Endothelial cell (in vitro differentiated cells): ENCODE measurements at regions not wholly inside any gene's neighbourhood (a gene's known extent, or its start where the extent isn't known, plus 50 kb on each side); places are given as distances from the start of the nearest gene placed in this dataset.
"Not testable (repeated sequence)": the region's sequence is repeated elsewhere in the genome, so short reads cannot be mapped to it uniquely, and the experiment has no call there.

Experiments
- DNase-seq: peaks from one replicate; pipeline ENCODE4 v3.0.0; 2021; ENCODE audit warnings: low spot score
- H3K27ac Mint-ChIP-seq: one replicate; pipeline ENCODE4 v1.8.0; 2021; ENCODE audit warnings: mixed read lengths, inconsistent platforms; ENCODE audit not compliant: unreplicated experiment
- H3K27me3 Mint-ChIP-seq: one replicate; pipeline ENCODE4 v1.8.0; 2021; ENCODE audit warnings: mild to moderate bottlenecking, moderate library complexity, mixed read lengths, inconsistent platforms; ENCODE audit not compliant: unreplicated experiment
- H3K36me3 Mint-ChIP-seq: one replicate; pipeline ENCODE4 v1.8.0; 2021; ENCODE audit warnings: mild to moderate bottlenecking, low read depth, mixed read lengths, inconsistent platforms; ENCODE audit not compliant: unreplicated experiment
- H3K4me1 Mint-ChIP-seq: one replicate; pipeline ENCODE4 v1.8.0; 2021; ENCODE audit warnings: mild to moderate bottlenecking, mixed read lengths, inconsistent platforms; ENCODE audit not compliant: unreplicated experiment
- H3K4me3 Mint-ChIP-seq: one replicate; pipeline ENCODE4 v1.8.0; 2021; ENCODE audit warnings: mild to moderate bottlenecking, mixed read lengths, inconsistent platforms; ENCODE audit not compliant: unreplicated experiment
- H3K9me3 Mint-ChIP-seq: one replicate; pipeline ENCODE4 v1.8.0; 2021; ENCODE audit warnings: mixed read lengths, inconsistent platforms; ENCODE audit not compliant: unreplicated experiment
- TF ChIP-seq, protein P1 (sequence below): fragments of 200-600 bp; sonication (generic); IDR thresholded peaks from one replicate; pipeline ENCODE4 v1.5.0; 2021; ENCODE audit warnings: antibody characterized with exemption; ENCODE audit not compliant: unreplicated experiment

DNA sequence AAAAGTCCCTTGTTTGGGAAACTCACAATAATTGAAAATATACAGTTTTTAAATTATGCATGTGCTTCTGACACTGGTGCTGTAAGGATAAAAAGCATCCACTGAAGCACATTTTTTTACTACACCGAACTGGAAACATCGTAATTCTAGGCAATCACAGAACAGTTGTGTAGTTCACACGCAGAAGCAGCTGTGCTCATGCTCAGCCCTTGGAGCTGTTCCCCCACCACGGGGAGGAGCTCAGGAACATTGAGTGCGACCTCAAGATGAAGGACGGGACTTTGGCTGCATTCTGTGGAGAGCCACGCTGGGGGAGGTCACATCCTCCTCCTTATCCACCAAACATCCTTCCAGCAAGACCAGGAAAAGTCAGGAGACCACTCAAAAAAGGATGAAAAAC, 466.3 kb upstream of the CDH4 start:
- no peaks in the 10 kb centered on the region for H3K9me3 Mint-ChIP-seq

DNA sequence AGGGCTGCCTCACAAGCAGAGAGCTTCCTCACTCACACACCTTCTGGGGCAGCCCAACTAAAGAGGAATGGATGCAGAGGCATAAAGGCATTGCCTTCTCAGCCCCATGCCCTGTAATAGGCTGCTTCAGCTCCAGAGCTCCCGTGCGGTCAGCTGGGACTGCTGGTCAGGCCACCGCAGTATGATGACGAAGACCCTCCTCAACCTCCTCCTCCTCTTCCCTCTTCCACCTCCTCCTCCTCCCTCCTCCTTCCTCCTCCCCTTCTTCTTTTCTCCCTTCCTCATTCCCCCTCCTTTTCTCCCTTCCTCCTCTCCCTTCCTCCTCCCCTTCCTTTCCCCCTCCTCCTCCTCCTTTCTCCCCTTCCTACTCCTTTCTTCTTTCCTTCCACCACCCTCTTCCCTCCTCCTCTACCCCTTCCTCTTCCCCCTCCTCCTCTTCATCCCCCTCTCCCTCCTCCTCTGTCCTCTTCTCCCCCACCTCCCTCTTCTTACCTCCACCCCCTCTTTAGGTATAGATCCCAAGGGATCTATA, 465.3 kb upstream of the CDH4 start:
- DNase-seq, result no peak
- H3K9me3 Mint-ChIP-seq, result no peaks in the 10 kb centered on the region
- H3K4me1 Mint-ChIP-seq, result no peaks in the 10 kb centered on the region
- H3K27ac Mint-ChIP-seq, result no peak overlapping the region
- no peaks in the 10 kb centered on the region for H3K36me3 Mint-ChIP-seq
- H3K27me3 Mint-ChIP-seq, result no peaks in the 10 kb centered on the region
- H3K4me3 Mint-ChIP-seq, result no peak overlapping the region
- TF ChIP-seq, protein P1, sequence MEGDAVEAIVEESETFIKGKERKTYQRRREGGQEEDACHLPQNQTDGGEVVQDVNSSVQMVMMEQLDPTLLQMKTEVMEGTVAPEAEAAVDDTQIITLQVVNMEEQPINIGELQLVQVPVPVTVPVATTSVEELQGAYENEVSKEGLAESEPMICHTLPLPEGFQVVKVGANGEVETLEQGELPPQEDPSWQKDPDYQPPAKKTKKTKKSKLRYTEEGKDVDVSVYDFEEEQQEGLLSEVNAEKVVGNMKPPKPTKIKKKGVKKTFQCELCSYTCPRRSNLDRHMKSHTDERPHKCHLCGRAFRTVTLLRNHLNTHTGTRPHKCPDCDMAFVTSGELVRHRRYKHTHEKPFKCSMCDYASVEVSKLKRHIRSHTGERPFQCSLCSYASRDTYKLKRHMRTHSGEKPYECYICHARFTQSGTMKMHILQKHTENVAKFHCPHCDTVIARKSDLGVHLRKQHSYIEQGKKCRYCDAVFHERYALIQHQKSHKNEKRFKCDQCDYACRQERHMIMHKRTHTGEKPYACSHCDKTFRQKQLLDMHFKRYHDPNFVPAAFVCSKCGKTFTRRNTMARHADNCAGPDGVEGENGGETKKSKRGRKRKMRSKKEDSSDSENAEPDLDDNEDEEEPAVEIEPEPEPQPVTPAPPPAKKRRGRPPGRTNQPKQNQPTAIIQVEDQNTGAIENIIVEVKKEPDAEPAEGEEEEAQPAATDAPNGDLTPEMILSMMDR, result no peak

More for the DNA sequence above, 466.3 kb upstream of the CDH4 start:
- DNase-seq, result no peak
- TF ChIP-seq, protein P1, result no peak
- H3K4me3 Mint-ChIP-seq, result no peak overlapping the region
- no peaks in the 10 kb centered on the region for H3K4me1 Mint-ChIP-seq
- H3K27me3 Mint-ChIP-seq, result no peaks in the 10 kb centered on the region
- H3K36me3 Mint-ChIP-seq, result no peaks in the 10 kb centered on the region
- H3K27ac Mint-ChIP-seq, result no peak overlapping the region

DNA sequence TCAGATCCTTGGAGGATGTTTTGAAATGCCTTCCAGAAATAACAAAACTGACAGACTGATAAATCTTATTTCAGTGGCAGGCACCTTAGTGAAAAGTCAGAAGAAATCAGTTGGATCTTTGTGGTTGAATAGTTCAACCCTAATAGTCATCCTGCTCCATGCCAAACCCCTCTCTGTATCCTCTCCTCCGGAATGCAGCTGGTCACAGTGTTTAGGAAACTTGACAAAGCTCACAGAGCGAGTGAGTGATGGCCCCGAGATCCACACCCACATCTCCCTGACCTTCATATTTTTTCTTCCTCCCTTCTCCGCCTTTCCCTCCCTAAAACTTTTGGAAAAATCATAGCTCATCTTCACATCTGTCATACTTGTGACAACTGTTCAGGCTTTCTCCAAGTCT, 464.8 kb upstream of the CDH4 start:
- Mint-ChIP-seq H3K27ac (no peak overlapping the region), H3K4me3 (no peak overlapping the region), H3K4me1 (no peaks in the 10 kb centered on the region), H3K36me3 (no peaks in the 10 kb centered on the region), H3K27me3 (no peaks in the 10 kb centered on the region), H3K9me3 (no peaks in the 10 kb centered on the region)
- TF ChIP-seq, protein P1, result no peak
- no peak for DNase-seq

DNA sequence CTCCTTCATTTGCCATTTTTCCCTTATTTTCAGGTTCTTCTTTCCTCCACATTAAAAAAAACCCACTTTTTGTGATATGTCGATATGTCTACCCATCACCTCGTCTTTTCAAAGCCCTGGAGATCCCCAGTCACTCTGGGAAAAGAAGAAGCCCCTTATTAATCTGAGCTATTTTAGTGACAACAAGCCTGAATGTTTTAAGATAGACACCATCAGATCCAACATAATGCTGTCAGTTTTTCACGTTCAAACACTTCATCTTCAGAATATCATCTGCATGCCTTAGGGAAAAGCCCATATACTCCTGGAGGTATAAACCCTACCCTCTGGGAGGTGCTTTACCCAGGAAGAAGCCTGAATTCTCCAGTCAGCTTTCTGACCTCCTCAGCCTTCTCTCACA, 464.0 kb upstream of the CDH4 start:
- Mint-ChIP-seq H3K4me3 (no peak overlapping the region), H3K36me3 (no peaks in the 10 kb centered on the region), H3K4me1 (no peaks in the 10 kb centered on the region), H3K9me3 (no peaks in the 10 kb centered on the region), H3K27me3 (no peaks in the 10 kb centered on the region), H3K27ac (no peak overlapping the region)
- DNase-seq, result no peak
- TF ChIP-seq, protein P1, result no peak

DNA sequence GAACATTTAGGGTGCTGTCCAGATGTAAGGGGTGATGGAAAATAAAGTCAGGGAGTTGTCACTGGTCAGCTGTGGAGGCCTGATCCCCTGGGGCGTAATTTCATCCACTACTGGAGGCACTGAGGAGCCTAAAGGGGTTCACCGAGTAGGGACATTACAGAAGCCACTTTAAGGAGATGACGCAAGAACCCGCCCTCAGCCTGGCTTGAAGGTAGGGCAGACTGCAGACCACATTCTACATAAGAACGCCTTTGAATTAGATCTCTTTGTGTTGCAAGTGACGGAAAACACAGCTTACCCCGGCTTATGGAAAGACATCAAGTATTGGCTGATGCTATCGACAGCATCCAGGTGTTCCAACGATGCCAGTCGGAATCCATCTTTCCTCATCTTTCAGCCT, 462.7 kb upstream of the CDH4 start:
- Mint-ChIP-seq H3K9me3 (no peaks in the 10 kb centered on the region), H3K27me3 (no peaks in the 10 kb centered on the region), H3K4me1 (no peaks in the 10 kb centered on the region), H3K36me3 (no peaks in the 10 kb centered on the region), H3K4me3 (no peak overlapping the region), H3K27ac (no peak overlapping the region)
- DNase-seq, result no peak
- TF ChIP-seq, protein P1, result no peak

DNA sequence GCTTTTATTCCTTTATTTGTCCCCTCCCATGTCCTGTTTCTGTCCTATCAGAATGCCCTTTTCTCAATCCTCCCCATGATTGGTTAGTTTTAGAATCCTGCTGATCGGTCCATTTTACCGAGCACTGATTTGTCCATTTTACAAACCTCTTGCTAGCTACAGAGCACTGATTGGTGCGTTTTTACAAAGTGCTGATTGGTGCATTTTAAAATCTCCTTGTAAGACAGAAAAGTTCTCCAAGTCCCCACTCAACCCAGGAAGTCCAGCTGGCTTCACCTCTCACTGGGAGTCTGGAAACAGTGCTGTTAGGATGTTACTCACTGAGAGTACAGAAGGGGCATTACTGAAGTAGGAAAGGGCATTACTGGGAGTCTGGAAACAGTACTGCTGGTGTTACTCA, 461.7 kb upstream of the CDH4 start:
- not testable (repeated sequence) for H3K9me3 Mint-ChIP-seq, H3K27me3 Mint-ChIP-seq, H3K4me3 Mint-ChIP-seq, H3K4me1 Mint-ChIP-seq, H3K36me3 Mint-ChIP-seq, DNase-seq
- peak overlapping the region; percentile 34 for H3K27ac Mint-ChIP-seq
